ENCODE measurements at regions not wholly inside any gene's neighbourhood (a gene's known extent, or its start where the extent isn't known, plus 50 kb on each side); places are given as distances from the start of the nearest gene placed in this dataset.

DNA sequence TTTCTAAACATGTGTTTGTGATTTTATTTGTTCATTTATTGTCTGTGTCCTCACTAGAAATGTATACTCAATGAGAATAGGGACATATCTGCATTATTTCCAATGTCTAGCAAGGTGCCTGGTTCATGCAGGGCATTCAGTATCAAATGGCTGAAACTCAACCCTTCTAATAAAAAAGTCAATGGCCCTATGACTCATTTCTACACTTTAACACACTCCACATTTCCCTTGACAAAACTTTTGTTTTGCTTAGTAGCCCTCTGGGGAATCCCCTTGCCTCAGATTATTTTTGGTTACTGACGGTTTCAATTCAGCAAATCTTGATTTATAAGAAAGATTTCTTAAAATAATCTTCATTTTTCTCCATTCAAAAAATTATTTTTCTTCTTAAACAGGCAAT is 206.0 kb upstream of the DMRTA1 start:
- FAIRE-seq (peak; percentile 13), DNase-seq (ENCODE audit: low read depth, low spot score) (peak; percentile 25), ATAC-seq (peak; percentile 83)
- intact Hi-C loops (cut with micrococcal nuclease; ENCODE audit: unreplicated experiment) (loop anchor here (10.0 kb wide), 1 partner anchor 136 kb away; no protein-coding TSS in a partner anchor), in situ Hi-C loops (cut with MboI) (no loop called here)
- H3K4me2 ChIP-seq (ENCODE audit: control insufficient read depth, insufficient read depth), result peak overlapping the region; percentile 34
- ChIA-PET CTCF (interaction anchor here (0.9 to 4.6 kb wide), 4 partner anchors 211 to 431 kb away, joined by 3 to 63 read pairs (median 8); no protein-coding TSS in a partner anchor), RAD21 (ENCODE audit: unreplicated experiment) (interaction anchor here (4.1 kb wide), 1 partner anchor 427 kb away, joined by 19 read pairs; no protein-coding TSS in a partner anchor), SMC1A (ENCODE audit: uncharacterized antibody, unreplicated experiment) (interaction anchor here (0.7 to 3.3 kb wide), 4 partner anchors 22 to 435 kb away, joined by 4 to 31 read pairs (median 4); no protein-coding TSS in a partner anchor), POLR2A (no interaction called here)
- BruUV-seq (replicated peaks), result no TSS peak
- no peaks in the 10 kb centered on the region for H3K79me2 ChIP-seq (ENCODE audit: control insufficient read depth, insufficient read depth, low read length)
- no peaks in the 10 kb centered on the region for H3K9me3 ChIP-seq (replicated peaks; ENCODE audit: control insufficient read depth, insufficient read depth, low read length)
- H2AFZ ChIP-seq (ENCODE audit: control insufficient read depth, low read depth, low read length), result no peak overlapping the region
- 0% methylated on average over 1 of the region's 1 CpG for WGBS (ENCODE audit: insufficient coverage, insufficient replicate concordance, low lambda C conversion rate, missing lambda C conversion rate)
- no peaks in the 10 kb centered on the region for H4K20me1 ChIP-seq (ENCODE audit: control insufficient read depth, insufficient read depth)
- no peak overlapping the region for H3K9ac ChIP-seq (ENCODE audit: control insufficient read depth, insufficient read depth, low read length)
- H3K27ac ChIP-seq (ENCODE audit: control insufficient read depth, insufficient read depth), result no peak overlapping the region
- H3K27me3 ChIP-seq (replicated peaks in 1 of 2; ENCODE audit: control insufficient read depth in 2 of 2, insufficient read depth in 2 of 2, low read length in 1 of 2), result peaks cover 0 to 7% of the 10 kb centered on the region in 2 experiments; a peak in 2 of 4 replicates
- no peaks in the 10 kb centered on the region for H3K36me3 ChIP-seq (ENCODE audit: control insufficient read depth in 2 of 2, insufficient read depth in 2 of 2, low read length in 1 of 2)
- peaks cover 19% of the 10 kb centered on the region for H3K4me1 ChIP-seq (ENCODE audit: control insufficient read depth, insufficient read depth, low read length)
- H3K4me3 ChIP-seq, result no peak overlapping the region
- TF ChIP-seq TBL1XR1 (IDR thresholded peaks at IDR 0.05; ENCODE audit: low read depth, low read length) (0 out of 2 replicates have a peak, but pooled peaks have one; percentile 65), ZNF384 (IDR thresholded peaks at IDR 0.05; ENCODE audit: borderline replicate concordance, low read depth, low read length) (0 out of 2 replicates have a peak, but pooled peaks have one; percentile 42), CHD2 (IDR thresholded peaks at IDR 0.05; ENCODE audit: borderline replicate concordance, low read depth, low read length) (no peak), FOXM1 (IDR thresholded peaks at IDR 0.05; ENCODE audit: low read depth, low read length) (peak; percentile 59; the same call in 1 of the 2 replicates), EP300 (IDR thresholded peaks at IDR 0.05; ENCODE audit: borderline replicate concordance in 1 of 2, control insufficient read depth in 1 of 2, low read depth in 2 of 2, low read length in 2 of 2) (peak; percentile 31 to 53; a peak in 3 of 4 replicates), BHLHE40 (IDR thresholded peaks at IDR 0.05; ENCODE audit: borderline replicate concordance in 1 of 2, low read depth in 2 of 2, low read length in 1 of 2) (no peak), NFYB (IDR thresholded peaks at IDR 0.05; ENCODE audit: insufficient read depth, low read depth, low read length) (no peak), SREBF1 (IDR thresholded peaks at IDR 0.05; ENCODE audit: low read length) (peak; percentile 53; the same call in 1 of the 2 replicates), BMI1 (IDR thresholded peaks at IDR 0.05; ENCODE audit: borderline replicate concordance) (0 out of 2 replicates have a peak, but pooled peaks have one; percentile 23), JUNB (IDR thresholded peaks at IDR 0.05) (peak; percentile 93), ZNF217 (IDR thresholded peaks at IDR 0.05) (peak; percentile 97), SMAD1 (IDR thresholded peaks at IDR 0.05; ENCODE audit: low read depth, partially characterized antibody) (no peak), IKZF2 (IDR thresholded peaks at IDR 0.05) (0 out of 4 replicates have a peak, but pooled peaks of 1 of the 2 experiments have one; percentile 49), ESRRA (IDR thresholded peaks at IDR 0.05; ENCODE audit: low read length) (no peak), CREM (IDR thresholded peaks at IDR 0.05; ENCODE audit: low read depth) (peak; percentile 24; the same call in 1 of the 2 replicates), JUND (IDR thresholded peaks at IDR 0.05; ENCODE audit: low read depth, low read length) (peak; percentile 78; the same call in 1 of the 2 replicates), PML (IDR thresholded peaks at IDR 0.05; ENCODE audit: low read length) (peak; percentile 37; the same call in 1 of the 2 replicates), IKZF1 (conservative IDR thresholded peaks at IDR 0.05) (0 out of 2 replicates have a peak, but pooled peaks have one; percentile 20), POLR2A (IDR thresholded peaks at IDR 0.05; ENCODE audit: low read depth, low read length) (no peak), MEF2B (IDR thresholded peaks at IDR 0.05; ENCODE audit: partially characterized antibody, poor library complexity, severe bottlenecking) (peak; percentile 88), ZNF207 (IDR thresholded peaks at IDR 0.05; ENCODE audit: borderline replicate concordance) (no peak), MTA3 (IDR thresholded peaks at IDR 0.05; ENCODE audit: borderline replicate concordance, low read length) (0 out of 2 replicates have a peak, but pooled peaks have one; percentile 46)
- TF ChIP-seq, protein P1, sequence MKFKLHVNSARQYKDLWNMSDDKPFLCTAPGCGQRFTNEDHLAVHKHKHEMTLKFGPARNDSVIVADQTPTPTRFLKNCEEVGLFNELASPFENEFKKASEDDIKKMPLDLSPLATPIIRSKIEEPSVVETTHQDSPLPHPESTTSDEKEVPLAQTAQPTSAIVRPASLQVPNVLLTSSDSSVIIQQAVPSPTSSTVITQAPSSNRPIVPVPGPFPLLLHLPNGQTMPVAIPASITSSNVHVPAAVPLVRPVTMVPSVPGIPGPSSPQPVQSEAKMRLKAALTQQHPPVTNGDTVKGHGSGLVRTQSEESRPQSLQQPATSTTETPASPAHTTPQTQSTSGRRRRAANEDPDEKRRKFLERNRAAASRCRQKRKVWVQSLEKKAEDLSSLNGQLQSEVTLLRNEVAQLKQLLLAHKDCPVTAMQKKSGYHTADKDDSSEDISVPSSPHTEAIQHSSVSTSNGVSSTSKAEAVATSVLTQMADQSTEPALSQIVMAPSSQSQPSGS (IDR thresholded peaks at IDR 0.05; ENCODE audit: low read length), result peak; percentile 79
- TF ChIP-seq, protein P2, sequence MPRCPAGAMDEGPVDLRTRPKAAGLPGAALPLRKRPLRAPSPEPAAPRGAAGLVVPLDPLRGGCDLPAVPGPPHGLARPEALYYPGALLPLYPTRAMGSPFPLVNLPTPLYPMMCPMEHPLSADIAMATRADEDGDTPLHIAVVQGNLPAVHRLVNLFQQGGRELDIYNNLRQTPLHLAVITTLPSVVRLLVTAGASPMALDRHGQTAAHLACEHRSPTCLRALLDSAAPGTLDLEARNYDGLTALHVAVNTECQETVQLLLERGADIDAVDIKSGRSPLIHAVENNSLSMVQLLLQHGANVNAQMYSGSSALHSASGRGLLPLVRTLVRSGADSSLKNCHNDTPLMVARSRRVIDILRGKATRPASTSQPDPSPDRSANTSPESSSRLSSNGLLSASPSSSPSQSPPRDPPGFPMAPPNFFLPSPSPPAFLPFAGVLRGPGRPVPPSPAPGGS (IDR thresholded peaks at IDR 0.05; ENCODE audit: borderline replicate concordance, insufficient read depth, low read depth, low read length, poor library complexity, severe bottlenecking), result peak; percentile 81
